GM12878 (cell line): ENCODE measurements at regions not wholly inside any gene's neighbourhood (a gene's known extent, or its start where the extent isn't known, plus 50 kb on each side); places are given as distances from the start of the nearest gene placed in this dataset.

Experiments used
- CEBPB ChIP-seq, 2 experiments: fragments of 150-350 bp in 1 of 2; IDR thresholded peaks; 2 replicates each; pipeline ENCODE4 v1.6.1; 2012 to 2014; ENCODE audit warnings: low read depth in 2 of 2, low read length in 2 of 2, borderline replicate concordance in 1 of 2, inconsistent platforms in 1 of 2
- DPF2 ChIP-seq: fragments of 450-650 bp; IDR thresholded peaks from 2 replicates; pipeline ENCODE4 v1.6.1; 2017; ENCODE audit warnings: mild to moderate bottlenecking
- E4F1 ChIP-seq: fragments of 450-650 bp; IDR thresholded peaks from 2 replicates; pipeline ENCODE4 v1.6.1; 2018; ENCODE audit warnings: borderline replicate concordance, mild to moderate bottlenecking; ENCODE audit not compliant: partially characterized antibody
- ELK1 ChIP-seq: IDR thresholded peaks from 2 replicates; pipeline ENCODE4 v1.6.1; 2012; ENCODE audit warnings: low read depth, low read length, improper control_type of control experiment
- FOXM1 ChIP-seq: IDR thresholded peaks from 2 replicates; pipeline ENCODE4 v1.6.1; 2012; ENCODE audit warnings: low read depth, mild to moderate bottlenecking, inconsistent platforms, low read length, moderate library complexity
- HDAC2 ChIP-seq: fragments of 200-600 bp; sonication (generic); IDR thresholded peaks from 2 replicates; pipeline ENCODE4 v1.6.1; 2017
- PAX5 ChIP-seq: IDR thresholded peaks from 2 replicates; pipeline ENCODE4 v1.6.1; 2011; ENCODE audit warnings: low read depth, low read length, borderline replicate concordance
- RELB ChIP-seq: fragments of 450-650 bp; IDR thresholded peaks from 2 replicates; pipeline ENCODE4 v1.6.1; 2017; ENCODE audit warnings: low read depth, mild to moderate bottlenecking, moderate library complexity
- RUNX3 ChIP-seq: IDR thresholded peaks from 2 replicates; pipeline ENCODE4 v1.6.1; 2012; ENCODE audit warnings: low read length, inconsistent platforms
- SKIL ChIP-seq: fragments of 450-650 bp; IDR thresholded peaks from 2 replicates; pipeline ENCODE4 v1.6.1; 2017; ENCODE audit warnings: mild to moderate bottlenecking, low read depth, inconsistent platforms; ENCODE audit not compliant: poor library complexity, severe bottlenecking
- SPI1 ChIP-seq: IDR thresholded peaks from 2 replicates; pipeline ENCODE4 v1.6.1; 2011; ENCODE audit warnings: low read depth, mild to moderate bottlenecking, low read length, moderate library complexity, borderline replicate concordance; ENCODE audit not compliant: insufficient read depth
- ZBED1 ChIP-seq: IDR thresholded peaks from 2 replicates; pipeline ENCODE4 v1.6.1; 2016; ENCODE audit warnings: borderline replicate concordance
- TF ChIP-seq, protein P1 (sequence below): IDR thresholded peaks from 2 replicates; pipeline ENCODE4 v1.6.1; 2011; ENCODE audit warnings: mild to moderate bottlenecking, low read depth, low read length, moderate library complexity; ENCODE audit not compliant: insufficient replicate concordance

DNA sequence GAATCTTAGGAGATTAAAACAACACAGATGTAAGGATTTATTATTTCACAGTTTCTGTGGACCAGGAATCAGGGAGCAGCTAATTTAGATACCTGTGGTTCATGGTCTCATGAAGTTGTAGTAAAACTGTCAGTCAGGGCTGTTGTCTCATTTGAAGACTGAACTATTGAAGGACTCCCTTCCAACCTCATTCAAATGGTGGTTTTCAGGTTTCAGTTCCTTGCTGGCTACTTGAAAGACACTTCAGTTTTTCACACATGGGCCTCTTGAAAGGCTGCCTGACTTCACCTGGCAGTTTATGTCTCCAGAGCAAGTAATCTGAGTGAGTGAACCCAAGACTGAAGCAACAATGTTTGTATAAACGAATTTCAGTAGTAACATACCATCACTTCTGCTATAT is 915.9 kb downstream of the PLA2G4A start (continued):
- no peak for TF ChIP-seq E4F1
- TF ChIP-seq ELK1 = no peak
- no peak for TF ChIP-seq SKIL
- peak; percentile 94 for TF ChIP-seq SPI1
- TF ChIP-seq RUNX3 = peak; percentile 84
- no peak for TF ChIP-seq FOXM1
- TF ChIP-seq ZBED1 = no peak
- TF ChIP-seq DPF2 = peak; percentile 55; the same call in 1 of the 2 replicates
- TF ChIP-seq, protein P1, sequence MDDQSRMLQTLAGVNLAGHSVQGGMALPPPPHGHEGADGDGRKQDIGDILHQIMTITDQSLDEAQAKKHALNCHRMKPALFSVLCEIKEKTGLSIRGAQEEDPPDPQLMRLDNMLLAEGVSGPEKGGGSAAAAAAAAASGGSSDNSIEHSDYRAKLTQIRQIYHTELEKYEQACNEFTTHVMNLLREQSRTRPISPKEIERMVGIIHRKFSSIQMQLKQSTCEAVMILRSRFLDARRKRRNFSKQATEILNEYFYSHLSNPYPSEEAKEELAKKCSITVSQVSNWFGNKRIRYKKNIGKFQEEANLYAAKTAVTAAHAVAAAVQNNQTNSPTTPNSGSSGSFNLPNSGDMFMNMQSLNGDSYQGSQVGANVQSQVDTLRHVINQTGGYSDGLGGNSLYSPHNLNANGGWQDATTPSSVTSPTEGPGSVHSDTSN = peak; percentile 60
- TF ChIP-seq CEBPB (IDR thresholded peaks at IDR 0.05; ENCODE audit: borderline replicate concordance in 1 of 2, low read depth in 2 of 2, low read length in 2 of 2) = no peak
- TF ChIP-seq RELB = 0 out of 2 replicates have a peak, but pooled peaks have one; percentile 22
- TF ChIP-seq HDAC2 = no peak
- 0 out of 2 replicates have a peak, but pooled peaks have one; percentile 20 for TF ChIP-seq PAX5
